HG03460 (cell line): ENCODE measurements at regions not wholly inside any gene's neighbourhood (a gene's known extent, or its start where the extent isn't known, plus 50 kb on each side); places are given as distances from the start of the nearest gene placed in this dataset.
"Not testable (repeated sequence)": the region's sequence is repeated elsewhere in the genome, so short reads cannot be mapped to it uniquely, and the experiment has no call there.

Experiments
- ATAC-seq: cut with Tn5 transposase; IDR thresholded peaks from one replicate; pipeline ENCODE4 v1.9.1; 2021; ENCODE audit not compliant: unreplicated experiment

DNA sequence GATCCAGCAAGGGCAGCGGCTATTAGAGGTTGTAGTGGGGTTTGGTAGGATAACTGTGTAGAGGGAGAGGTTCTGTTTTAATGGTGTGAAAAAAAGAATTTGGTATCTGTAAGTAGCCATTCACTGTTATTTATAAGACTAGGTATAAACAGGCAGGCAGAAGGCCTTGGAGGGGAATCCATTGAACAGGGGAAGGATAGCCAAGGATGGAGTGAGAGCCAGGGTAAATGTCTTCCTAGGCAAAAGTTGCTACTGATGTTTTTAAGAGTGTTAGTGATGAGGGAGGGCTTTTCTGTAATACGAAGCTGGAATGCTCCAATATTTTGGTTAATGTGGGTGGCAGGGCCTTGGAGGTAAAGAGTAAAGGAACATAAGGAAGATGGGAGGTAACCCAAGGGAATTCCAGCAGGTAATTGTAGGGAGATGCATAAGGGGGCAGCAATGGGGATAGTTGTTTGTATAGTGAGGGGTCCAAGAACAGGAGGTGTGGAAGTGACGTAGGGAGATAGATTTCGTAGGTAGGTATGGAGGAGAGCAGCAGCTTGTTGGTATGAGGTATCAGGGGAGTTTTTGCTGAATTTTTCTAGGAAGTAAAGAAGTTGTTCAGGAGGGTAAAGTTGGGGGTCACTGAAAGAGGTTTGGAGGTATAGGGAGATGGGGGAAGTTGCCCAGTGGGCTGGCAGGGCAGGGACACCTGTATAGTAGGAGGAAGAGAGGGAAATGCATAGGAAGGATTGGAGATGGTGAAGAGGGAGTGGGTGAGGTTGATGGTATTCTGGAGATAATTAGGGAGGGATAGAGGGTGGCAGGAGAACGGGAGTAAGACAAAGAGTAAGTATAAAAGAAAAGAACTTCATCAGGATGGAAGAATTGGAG is 752.4 kb upstream of the ADGRB3 start:
- no peak for ATAC-seq

DNA sequence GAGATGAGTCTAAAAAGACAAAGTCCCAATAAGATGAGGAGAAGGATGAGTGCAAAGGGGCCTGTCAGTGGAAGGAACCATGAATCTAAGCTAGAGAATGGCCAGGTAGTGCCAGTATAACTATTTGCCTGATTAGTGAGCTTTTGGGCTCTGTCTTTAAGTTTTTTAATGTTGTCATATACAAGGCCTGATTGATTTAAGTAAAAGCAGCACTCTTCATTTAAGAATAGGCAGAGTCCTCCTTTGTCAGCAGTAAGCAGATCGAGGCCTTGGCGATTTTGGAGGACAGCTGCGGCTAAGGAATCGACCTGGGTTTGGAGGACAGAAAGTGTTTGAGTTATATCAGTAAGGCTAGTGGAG is 753.4 kb upstream of the ADGRB3 start:
- ATAC-seq, result no peak

DNA sequence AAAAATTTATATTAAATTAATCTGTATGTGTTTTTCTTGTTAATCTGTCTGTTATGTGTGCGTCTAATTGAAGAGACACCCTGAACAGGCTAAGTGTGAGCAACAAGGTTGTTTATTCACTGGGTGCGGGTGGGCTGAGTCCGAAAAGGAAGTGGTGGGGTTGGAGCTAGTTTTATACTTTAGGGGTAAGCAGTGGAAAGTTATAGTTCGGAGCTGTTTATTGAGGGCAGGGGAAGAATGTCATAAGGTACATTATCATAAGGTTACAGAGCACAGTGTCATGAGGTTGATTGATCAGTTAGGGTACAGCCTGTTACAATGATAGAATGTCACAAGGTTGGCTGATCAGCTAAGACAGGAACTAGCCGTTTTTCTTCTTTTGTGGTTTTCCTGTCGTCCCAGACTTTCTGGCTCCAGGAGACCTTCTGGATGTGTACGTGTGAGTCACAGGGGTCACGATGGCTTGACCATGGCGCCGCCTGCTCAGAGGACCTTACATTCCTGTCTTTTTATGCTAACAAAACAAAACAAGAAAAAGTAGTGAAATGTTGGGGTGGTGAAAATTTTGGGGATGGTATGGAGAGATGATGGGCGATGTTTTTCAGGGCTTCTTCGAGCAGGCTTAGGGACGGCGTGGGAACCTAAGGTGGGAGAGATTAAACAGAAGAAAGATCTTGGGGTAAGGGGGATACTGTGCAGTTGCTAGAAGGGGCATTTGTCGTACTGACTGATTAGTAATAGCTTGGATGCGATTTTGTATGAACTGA is 754.0 kb upstream of the ADGRB3 start:
- no peak for ATAC-seq

DNA sequence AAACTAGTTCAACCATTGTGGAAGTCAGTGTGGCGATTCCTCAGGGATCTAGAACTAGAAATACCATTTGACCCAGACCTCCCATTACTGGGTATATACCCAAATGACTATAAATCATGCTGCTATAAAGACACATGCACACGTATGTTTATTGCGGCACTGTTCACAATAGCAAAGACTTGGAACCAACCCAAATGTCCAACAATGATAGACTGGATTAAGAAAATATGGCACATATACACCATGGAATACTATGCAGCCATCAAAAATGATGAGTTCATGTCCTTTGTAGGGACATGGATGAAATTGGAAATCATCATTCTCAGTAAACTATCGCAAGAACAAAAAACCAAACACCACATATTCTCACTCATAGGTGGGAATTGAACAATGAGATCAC is 754.7 kb upstream of the ADGRB3 start:
- not testable (repeated sequence) for ATAC-seq

DNA sequence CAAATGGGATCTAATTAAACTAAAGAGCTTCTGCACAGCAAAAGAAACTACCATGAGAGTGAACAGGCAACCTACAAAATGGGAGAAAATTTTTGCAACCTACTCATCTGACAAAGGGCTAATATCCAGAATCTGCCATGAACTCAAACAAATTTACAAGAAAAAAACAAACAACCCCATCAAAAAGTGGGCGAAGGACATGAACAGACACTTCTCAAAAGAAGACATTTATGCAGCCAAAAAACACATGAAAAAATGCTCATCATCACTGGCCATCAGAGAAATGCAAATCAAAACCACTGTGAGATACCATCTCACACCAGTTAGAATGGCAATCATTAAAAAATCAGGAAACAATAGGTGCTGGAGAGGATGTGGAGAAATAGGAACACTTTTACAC is 755.2 kb upstream of the ADGRB3 start:
- ATAC-seq, result not testable (repeated sequence)

DNA sequence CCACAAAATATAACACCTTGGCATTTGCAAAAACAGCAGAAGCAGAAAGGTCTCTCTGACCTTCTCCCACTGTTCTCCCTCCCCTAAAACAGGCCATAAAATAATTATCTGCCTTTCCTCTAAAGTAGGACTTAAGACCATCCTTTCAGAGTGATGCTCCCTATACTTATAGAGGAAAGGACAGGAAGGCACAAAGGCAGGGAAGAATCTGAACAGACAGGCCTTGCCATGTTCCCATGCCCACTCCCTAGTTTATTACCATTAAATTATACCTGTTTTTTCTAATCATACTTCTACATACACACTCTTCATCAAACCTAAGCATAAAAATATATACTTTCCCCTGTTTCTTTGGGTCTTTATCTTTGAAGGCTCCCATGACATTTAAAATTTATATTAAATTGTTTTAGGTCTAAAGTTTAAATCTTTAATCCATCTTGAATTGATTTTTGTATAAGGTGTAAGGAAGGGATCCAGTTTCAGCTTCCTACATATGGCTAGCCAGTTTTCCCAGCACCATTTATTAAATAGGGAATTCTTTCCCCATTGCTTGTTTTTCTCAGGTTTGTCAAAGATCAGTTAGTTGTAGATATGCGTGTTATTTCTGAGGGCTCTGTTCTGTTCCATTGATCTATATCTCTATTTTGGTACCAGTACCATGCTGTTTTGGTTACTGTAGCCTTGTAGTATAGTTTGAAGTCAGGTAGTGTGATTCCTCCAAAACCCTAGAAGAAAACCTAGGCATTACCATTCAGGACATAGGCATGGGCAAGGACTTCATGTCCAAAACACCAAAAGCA is 755.8 kb upstream of the ADGRB3 start:
- not testable (repeated sequence) for ATAC-seq

DNA sequence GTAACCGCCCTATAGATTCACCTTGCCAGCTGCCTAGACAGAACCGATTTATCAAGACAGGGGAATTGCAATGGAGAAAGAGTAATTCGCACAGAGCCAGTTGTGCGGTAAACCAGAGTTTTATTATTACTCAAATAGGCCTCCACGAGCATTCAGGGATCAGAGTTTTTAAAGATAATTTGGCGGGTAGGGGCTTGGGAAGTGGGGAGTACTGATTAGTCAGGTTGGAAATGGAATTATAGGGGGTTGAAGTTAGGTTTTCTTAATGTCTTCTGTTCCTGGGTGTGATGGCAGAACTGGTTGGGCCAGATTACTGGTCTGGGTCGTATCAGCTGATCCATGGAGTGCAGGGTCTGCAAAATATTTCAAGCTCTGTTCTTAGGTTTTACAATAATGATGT is 756.9 kb upstream of the ADGRB3 start:
- not testable (repeated sequence) for ATAC-seq

DNA sequence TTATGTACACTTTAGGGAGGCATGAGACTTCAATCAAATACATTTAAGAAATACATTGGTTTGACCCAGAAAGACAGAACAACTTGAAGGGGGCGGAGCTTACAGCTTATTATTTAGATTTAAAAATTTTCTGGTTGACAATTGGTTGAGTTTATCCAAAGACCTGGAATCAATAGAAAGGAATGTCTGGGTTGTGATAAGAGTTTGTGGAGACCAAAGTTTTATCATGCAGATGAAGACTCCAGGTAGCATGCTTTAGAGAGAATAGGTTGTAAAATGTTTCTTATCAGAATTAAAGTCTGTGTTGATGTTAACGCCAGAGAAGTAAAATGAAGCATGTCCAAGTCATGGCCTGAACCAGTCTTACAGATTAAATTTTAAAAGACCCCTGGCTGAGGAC is 757.8 kb upstream of the ADGRB3 start:
- no peak for ATAC-seq

DNA sequence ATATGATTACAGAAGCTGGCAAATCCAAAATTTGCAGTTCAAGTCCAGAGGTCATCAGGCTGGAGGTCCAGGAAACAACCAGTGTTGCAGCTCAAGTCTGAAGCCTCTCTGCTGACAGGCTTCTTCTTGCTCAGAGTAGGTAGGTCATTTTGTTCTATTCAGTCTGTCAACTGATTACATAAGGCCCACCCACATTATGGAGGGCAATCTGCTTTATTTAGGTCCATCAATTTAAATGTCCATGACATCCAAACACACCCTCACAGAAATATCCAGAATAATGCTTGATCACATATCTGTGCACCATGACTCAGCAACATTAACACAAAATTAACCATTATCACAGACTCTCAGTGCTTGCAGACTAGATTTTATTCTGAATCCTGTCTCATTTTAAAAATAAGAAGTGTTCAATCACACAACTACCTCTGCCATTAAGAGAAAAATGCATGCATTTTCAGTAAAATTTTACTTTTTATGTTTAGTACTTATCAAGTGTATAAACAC is 759.2 kb upstream of the ADGRB3 start:
- no peak for ATAC-seq

DNA sequence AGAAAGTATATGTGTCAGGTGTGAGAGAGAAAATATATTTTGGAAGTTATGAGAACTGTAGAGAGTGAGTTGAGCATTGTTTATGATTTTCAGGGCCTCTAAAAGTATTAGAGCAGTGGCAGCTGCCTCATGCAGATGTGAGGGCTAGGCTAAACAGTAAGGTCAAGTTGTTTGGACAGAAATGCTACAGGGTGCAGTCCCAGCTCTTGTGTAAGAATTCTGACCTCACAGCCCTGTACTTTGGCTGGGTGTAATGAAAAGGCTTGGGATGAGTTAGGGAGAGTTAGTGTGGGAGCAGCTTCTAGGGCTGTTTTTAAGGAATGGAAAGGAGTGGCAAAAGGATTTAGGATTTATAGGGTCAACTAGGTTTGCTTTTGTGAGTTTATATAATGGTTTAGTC is 764.8 kb upstream of the ADGRB3 start:
- ATAC-seq, result no peak

DNA sequence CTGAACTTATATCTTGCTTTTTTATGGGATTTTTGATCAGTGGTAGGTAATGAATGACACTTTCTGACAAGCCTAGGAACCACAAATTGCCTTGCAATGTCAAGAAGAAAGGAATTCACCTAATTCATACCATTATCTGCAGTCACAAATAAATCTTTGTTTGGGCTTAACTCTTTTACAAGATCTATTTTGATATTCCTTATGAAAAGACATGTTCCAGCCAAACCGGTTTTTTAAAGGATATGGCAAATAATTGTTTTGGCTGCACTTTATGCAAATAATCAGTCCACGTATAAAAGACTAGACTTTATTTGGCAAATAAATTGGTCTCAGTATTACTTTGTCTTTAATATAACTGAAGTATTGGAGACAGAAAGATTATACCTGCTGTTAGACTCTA is 771.7 kb upstream of the ADGRB3 start:
- ATAC-seq, result no peak

DNA sequence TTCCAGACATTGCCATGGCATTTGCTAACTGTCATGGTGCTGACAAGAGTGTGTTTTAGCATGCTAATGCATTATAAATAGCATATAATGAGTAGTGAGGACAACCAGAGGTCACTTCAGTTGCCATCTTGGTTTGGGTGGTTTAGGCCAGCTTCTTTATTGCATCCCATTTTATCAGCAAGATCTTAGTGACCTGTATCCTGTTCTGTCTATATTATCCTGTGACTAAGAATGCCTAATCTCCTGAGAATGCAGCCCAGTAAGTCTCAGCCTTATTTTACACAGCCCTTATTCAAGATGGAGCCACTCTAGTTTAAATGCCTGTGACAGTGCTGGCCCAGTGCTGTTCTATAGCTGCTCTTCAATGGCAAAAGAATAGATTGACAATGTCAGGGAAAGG is 781.0 kb upstream of the ADGRB3 start:
- no peak for ATAC-seq

DNA sequence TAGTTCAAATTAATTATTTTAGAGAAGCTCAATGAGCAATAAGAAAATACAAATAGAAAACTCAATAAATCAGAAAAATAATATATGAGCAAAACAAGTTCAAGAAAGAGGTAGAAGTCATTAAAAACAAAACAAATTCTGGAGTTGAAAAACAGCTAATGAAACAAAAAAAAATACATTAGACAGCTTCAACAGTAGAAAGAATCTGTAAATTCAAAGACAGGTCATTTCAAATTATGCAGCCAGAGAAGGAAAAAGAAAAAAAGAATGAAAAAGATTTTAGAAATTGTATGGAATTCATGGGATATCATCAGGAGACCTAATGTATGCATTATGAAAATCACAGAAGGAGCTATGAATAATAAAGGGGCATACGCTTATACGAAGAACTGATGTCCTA is 795.3 kb upstream of the ADGRB3 start:
- ATAC-seq, result no peak

DNA sequence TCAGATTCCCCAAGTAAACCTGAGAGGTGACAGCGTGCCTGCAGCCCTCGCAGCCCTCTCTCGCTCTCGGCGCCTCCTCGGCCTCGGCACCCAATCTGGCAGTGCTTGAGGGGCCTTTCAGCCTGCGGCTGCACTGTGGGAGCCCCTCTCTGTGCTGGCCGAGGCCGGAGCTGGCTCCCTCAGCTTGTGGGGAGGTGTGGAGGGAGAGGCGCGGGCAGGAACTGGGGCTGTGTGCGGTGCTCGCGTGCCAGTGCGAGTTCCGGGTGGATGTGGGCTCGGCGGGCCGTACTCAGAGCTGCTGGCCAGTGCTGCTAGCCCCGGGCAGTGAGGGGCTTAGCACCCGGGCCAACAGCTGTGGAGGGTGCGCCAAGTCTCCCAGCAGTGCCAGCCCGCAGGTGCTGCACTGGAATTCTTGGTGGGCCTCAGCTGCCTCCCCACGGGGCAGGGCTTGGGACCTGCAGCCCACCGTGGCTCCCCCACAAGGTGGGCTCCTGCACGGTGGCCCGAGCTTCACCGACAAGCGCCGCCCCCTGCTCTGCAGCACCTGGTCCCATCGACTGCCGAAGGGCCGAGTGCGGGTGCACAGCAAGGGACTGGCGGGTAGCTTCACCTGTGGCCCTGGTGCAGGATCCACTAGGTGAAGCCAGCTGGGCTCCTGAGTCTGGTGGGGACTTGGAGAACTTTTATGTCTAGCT is 809.7 kb upstream of the ADGRB3 start:
- ATAC-seq, result no peak

DNA sequence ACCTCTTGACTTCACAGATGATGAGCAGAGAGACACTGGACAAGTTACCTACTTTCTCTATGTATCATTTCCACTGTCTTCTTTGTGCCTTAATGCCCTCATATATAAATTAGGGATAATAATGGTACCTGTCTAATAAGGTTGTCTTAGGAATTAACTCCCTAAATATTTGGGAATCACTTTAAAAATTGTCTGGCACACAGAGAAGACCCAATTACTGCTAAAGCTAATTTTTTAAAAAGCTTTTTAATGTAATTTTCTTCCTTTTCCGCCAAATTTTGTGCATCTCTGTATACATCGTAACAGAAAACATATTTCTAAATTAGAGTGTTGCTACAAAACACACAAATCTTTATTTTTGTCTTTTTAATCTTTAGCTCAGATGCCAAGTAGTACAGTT is 816.8 kb upstream of the ADGRB3 start:
- no peak for ATAC-seq

DNA sequence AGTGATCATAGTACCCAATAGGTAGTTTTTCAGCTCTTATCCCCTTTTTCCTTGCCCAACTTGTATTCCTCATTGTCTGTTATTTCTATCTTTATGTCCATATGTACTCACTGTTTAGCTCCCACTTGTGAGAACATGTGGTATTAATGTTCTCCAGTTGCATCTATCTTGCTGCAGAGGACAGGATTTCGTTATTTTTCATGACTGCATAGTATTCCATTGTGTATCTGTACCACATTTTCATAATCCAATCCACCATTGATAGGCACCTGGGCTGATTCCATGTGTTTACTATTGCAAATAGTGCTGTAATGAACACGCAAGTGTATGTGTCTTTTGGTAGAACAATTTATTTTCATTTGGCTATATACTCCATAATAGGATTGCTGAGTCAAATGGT is 819.5 kb upstream of the ADGRB3 start:
- ATAC-seq, result no peak

DNA sequence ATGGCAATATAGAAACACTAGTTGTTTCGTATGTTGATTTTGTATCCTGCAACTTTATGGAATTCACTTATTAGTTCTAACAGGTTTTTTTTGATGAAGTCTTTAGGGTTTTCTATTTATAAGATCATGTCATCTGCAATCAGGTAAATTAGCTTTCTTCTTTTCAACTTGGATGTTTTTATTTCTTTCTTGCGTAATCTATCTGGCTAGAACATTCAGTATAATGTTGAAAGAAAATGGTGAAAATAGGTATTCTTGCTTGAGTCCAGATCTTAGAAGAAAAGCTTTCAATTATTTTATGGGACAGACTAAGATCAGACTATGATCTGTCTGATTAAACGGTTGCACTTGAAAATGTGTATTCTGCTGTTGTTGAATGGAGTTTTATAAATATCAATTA is 820.8 kb upstream of the ADGRB3 start:
- ATAC-seq, result no peak

DNA sequence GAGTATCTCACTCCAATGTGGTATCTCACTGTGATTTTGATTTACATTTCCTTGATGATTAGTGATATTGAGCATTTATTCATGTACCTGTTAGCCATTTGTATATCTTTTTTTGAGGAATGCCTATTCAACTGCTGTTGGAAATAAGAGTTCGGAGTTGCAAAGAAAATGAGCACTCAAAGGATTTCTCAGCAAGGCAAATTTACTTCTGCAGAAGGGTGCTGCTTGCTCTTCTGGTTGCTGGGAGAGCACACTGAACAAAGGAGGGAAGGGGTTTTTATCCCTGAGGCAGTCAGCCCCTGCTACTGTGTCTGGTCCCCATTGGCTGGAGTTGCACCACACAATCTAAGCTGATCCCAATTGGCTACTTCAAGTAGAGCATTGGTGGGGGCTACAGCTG is 822.4 kb upstream of the ADGRB3 start:
- ATAC-seq, result no peak

DNA sequence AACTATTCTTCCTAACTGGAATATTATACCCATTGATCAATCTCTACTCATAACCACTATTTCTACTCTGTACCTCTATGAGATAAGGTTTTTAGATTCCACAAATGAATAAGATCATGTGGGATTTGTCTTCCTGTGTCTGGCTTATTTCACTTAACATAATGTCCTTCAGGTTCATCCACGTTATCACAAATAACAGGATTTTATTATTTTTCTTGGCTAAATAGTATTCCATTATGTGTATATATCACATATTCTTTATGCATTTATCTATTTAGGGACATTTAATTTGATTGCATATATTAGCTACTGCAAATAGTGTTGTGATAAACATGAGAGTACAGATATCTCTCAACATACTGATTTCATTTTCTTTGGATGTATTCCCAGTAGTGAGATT is 823.0 kb upstream of the ADGRB3 start:
- no peak for ATAC-seq

DNA sequence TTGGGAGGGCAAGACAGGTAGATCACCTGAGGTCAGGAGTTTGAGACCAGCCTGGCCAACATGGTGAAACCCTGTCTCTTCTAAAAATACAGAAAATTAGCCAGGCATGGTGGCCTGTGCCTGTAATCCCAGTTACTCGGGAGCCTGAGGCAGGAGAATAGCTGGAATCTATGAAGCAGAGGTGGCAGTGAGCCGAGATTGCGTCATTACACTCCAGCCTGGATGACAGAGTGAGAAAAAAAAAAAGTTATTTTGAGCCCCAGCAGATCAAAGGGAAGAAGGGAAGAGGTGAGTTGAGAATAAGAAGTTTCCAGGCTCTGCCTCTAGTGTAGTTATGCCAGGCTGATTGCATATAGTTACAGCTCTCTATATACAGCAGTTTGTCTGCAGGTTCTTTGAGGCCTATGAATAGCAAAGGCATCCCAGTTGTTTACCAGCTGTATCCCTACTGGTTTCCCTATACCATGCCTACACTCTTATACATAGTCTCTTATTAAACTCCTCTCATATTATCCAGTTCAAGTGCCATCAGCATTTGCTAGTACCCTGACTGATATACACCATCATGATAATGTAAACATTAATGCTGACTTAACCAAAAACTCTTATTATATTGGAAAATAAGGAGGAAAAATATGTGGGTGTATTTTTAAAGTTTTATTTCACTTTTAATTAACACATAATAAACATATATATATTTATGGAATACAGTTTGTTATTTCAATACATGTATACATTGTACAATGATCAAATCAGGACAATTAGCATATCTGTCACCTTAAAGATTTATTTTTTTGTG is 823.6 kb upstream of the ADGRB3 start:
- ATAC-seq, result no peak
